ENCODE measurements at regions not wholly inside any gene's neighbourhood (a gene's known extent, or its start where the extent isn't known, plus 50 kb on each side); places are given as distances from the start of the nearest gene placed in this dataset.

DNA sequence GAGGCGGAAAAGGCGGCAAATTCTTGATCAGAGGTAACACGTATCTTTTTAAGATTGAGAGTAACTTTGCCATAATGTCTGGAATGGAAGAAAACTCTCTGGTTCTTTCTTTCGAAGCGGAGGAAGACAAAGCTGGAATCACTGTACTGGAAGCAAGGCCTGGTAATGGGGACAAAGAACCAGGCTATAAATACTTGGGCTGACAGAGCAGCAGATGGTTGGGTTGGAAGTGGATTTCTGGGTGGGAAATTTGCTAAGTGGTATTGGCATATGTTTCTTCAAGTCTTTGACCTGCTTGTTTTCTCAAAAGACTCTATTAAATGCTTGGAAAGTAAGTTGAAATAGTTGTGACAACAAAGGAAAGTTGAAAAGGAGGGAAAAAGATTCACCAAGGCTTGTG, 87.3 kb upstream of the SFMBT2 start:
- intact Hi-C loops (cut with DNase I): no loop called here

DNA sequence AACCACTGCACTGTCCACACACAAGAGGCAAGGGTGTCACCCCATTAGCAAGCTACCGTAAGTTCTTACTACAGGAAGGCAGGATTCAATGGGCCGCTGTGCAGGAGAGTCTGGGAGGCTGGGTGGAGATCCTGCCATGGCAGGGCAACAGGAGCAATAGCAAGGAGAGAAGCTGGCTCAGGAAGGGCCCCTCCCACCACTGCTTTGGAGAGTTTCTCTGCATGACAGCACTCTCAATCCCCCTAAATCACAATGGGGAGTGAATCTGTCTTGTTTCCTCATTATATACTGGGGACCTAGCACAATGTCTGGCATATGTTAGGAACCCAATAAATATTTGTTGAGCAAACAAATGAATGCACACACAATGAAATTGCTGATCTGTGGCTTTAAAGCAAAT, 83.2 kb upstream of the SFMBT2 start:
- H3K27ac ChIP-seq: no peak overlapping the region
- H3K9me3 ChIP-seq: no peaks in the 10 kb centered on the region
- intact Hi-C loops (cut with DNase I): no loop called here
- H3K36me3 ChIP-seq: no peaks in the 10 kb centered on the region
- no peaks in the 10 kb centered on the region for H3K27me3 ChIP-seq
- TF ChIP-seq, protein P1, sequence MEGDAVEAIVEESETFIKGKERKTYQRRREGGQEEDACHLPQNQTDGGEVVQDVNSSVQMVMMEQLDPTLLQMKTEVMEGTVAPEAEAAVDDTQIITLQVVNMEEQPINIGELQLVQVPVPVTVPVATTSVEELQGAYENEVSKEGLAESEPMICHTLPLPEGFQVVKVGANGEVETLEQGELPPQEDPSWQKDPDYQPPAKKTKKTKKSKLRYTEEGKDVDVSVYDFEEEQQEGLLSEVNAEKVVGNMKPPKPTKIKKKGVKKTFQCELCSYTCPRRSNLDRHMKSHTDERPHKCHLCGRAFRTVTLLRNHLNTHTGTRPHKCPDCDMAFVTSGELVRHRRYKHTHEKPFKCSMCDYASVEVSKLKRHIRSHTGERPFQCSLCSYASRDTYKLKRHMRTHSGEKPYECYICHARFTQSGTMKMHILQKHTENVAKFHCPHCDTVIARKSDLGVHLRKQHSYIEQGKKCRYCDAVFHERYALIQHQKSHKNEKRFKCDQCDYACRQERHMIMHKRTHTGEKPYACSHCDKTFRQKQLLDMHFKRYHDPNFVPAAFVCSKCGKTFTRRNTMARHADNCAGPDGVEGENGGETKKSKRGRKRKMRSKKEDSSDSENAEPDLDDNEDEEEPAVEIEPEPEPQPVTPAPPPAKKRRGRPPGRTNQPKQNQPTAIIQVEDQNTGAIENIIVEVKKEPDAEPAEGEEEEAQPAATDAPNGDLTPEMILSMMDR (IDR thresholded peaks at IDR 0.05): no peak
- no peak for DNase-seq
- no peak overlapping the region for H3K4me3 ChIP-seq
- H3K9ac ChIP-seq (ENCODE audit: low read depth in 2 of 2, low read length in 2 of 2): no peak overlapping the region
- no peaks in the 10 kb centered on the region for H3K4me1 ChIP-seq

More for the DNA sequence above, 87.3 kb upstream of the SFMBT2 start:
- no peaks in the 10 kb centered on the region for H3K9me3 ChIP-seq
- H3K9ac ChIP-seq (ENCODE audit: low read depth in 2 of 2, low read length in 2 of 2): no peak overlapping the region
- H3K27me3 ChIP-seq: no peaks in the 10 kb centered on the region
- H3K36me3 ChIP-seq: no peaks in the 10 kb centered on the region
- H3K4me1 ChIP-seq: no peaks in the 10 kb centered on the region
- DNase-seq: no peak
- H3K27ac ChIP-seq: no peak overlapping the region
- TF ChIP-seq, protein P1 (IDR thresholded peaks at IDR 0.05): no peak
- H3K4me3 ChIP-seq: no peak overlapping the region

DNA sequence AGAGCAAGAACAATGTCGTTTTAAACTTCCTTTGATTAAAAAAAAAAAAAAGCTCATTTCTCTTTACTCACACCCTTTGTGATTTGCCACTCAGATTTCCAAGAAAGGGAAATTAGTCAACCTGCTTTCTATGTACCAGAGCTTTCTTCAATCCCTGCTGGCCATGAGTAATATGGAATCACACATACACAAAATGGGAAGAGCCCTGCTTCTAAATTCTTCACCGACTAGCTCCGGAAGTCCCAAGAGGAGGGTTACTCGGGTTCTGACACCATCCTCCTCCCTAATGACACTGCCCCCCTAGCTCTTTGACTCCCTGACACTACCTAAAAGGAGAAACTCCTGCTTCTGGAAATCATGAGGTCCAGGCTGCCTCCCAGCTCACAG, 81.8 kb upstream of the SFMBT2 start:
- TF ChIP-seq, protein P1 (IDR thresholded peaks at IDR 0.05): no peak
- no peaks in the 10 kb centered on the region for H3K27me3 ChIP-seq
- intact Hi-C loops (cut with DNase I): no loop called here
- no peaks in the 10 kb centered on the region for H3K4me1 ChIP-seq
- H3K9me3 ChIP-seq: no peaks in the 10 kb centered on the region
- no peaks in the 10 kb centered on the region for H3K36me3 ChIP-seq
- no peak for DNase-seq
- no peak overlapping the region for H3K27ac ChIP-seq
- no peak overlapping the region for H3K9ac ChIP-seq (ENCODE audit: low read depth in 2 of 2, low read length in 2 of 2)
- H3K4me3 ChIP-seq: no peak overlapping the region

DNA sequence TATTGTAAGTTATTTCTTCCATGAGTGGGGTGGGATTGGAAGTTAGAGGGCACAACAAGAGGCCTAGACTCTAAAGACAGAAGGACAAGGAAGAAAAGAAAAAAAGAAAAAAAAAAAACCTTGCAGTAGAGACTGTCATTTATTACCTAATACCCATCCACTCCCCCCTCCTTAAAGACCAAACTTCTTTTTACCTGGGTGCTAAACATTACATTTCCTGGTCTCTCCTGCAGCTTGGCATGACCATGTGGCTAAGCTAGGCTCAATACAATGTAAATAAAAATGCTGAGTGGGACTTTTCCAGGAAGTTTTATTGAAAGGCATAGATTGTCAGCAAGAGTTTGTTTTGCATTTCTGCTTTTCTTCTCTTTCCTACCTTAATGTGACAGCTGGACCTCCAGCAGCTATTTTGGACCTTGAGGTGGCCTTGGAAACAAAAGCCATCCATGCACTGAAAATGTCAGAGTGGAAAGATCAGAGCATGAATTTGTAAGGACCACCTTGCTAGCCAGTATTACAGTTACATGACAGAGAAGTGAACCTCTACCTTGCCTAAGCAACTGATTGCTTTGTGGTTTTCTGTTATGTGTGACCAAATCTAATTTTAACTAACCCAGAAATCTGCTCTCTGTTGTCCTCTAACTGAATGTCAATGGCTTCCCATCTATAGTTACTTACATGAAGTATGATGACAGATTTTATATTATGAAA, 81.3 kb upstream of the SFMBT2 start:
- Histone ChIP-seq H3K4me3 (no peak overlapping the region), H3K27me3 (no peaks in the 10 kb centered on the region), H3K36me3 (no peaks in the 10 kb centered on the region), H3K9ac (ENCODE audit: low read depth in 2 of 2, low read length in 2 of 2) (no peak overlapping the region), H3K4me1 (no peaks in the 10 kb centered on the region), H3K27ac (no peak overlapping the region), H3K9me3 (no peaks in the 10 kb centered on the region)
- intact Hi-C loops (cut with DNase I): no loop called here
- DNase-seq: no peak
- TF ChIP-seq, protein P1 (IDR thresholded peaks at IDR 0.05): no peak

DNA sequence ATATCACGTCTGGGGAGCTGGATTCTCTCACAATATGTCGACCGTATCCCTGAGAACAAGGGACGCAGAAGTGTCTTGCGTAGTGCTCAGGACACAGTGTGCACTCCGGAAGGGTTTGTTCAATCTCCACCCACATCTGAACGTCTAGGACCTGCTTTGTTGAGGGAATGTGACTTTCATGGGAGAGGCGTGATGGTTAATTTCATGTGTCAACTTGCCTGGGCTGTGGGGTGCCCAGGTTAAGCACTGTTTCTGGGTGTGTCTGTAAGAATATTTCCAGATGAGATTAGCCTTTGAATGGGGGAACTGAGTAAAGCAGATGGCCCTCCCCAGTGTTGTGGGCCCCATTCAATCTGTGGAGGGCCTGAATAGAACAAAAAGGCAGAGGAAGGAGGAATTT, 80.4 kb upstream of the SFMBT2 start:
- TF ChIP-seq, protein P1 (IDR thresholded peaks at IDR 0.05): no peak
- Histone ChIP-seq H3K27me3 (no peaks in the 10 kb centered on the region), H3K4me1 (no peaks in the 10 kb centered on the region), H3K9ac (ENCODE audit: low read depth in 2 of 2, low read length in 2 of 2) (no peak overlapping the region), H3K36me3 (no peaks in the 10 kb centered on the region), H3K27ac (no peak overlapping the region), H3K9me3 (no peaks in the 10 kb centered on the region), H3K4me3 (no peak overlapping the region)
- no peak for DNase-seq
- intact Hi-C loops (cut with DNase I): no loop called here

All from colonic mucosa (tissue), 4 donors.